ENCODE measurements at regions not wholly inside any gene's neighbourhood (a gene's known extent, or its start where the extent isn't known, plus 50 kb on each side); places are given as distances from the start of the nearest gene placed in this dataset.
"Not testable (repeated sequence)": the region's sequence is repeated elsewhere in the genome, so short reads cannot be mapped to it uniquely, and the experiment has no call there.

GRCh38 chr10:77724820-77725219 is 87.2 kb upstream of the KCNMA1 start:
- H3K27me3 ChIP-seq (ENCODE audit: insufficient read depth, low read length), result no peaks in the 10 kb centered on the region
- no peak for DNase-seq

GRCh38 chr10:77723376-77723775 is 85.8 kb upstream of the KCNMA1 start:
- Histone ChIP-seq H3K27ac (ENCODE audit: low read depth, low read length) (peak overlapping the region; percentile 99), H3K4ac (ENCODE audit: low read depth, low read length) (peak overlapping the region; percentile 39), H3K27me3 (ENCODE audit: insufficient read depth, low read length) (no peaks in the 10 kb centered on the region), H3K4me1 (ENCODE audit: control insufficient read depth in 1 of 2, insufficient read depth in 2 of 2, low read length in 2 of 2) (peaks cover 6 to 12% of the 10 kb centered on the region in 2 experiments), H4K8ac (ENCODE audit: low read depth, low read length) (peak overlapping the region; percentile 79), H3K23ac (ENCODE audit: low read length) (no peak overlapping the region), H4K12ac (ENCODE audit: low read depth, low read length) (no peak overlapping the region), H3K14ac (ENCODE audit: low read length) (peak overlapping the region; percentile 92), H3K9me3 (ENCODE audit: insufficient read depth, low read depth, low read length) (no peaks in the 10 kb centered on the region), H4K91ac (ENCODE audit: low read depth, low read length) (peak overlapping the region; percentile 95), H3K9ac (ENCODE audit: low read length) (no peak overlapping the region), H3K36me3 (ENCODE audit: control insufficient read depth in 1 of 2, insufficient read depth in 2 of 2, low read length in 2 of 2) (peaks cover 0 to 2% of the 10 kb centered on the region in 2 experiments), H3K79me2 (ENCODE audit: control insufficient read depth, insufficient read depth, low read length, poor library complexity) (no peaks in the 10 kb centered on the region), H3K79me1 (ENCODE audit: low read length) (peaks cover 17% of the 10 kb centered on the region), H3K18ac (ENCODE audit: low read length) (peak overlapping the region; percentile 32), H3K4me2 (ENCODE audit: low read length) (no peak overlapping the region), H3K4me3 (ENCODE audit: low read depth, low read length) (no peak overlapping the region), H2BK120ac (ENCODE audit: insufficient read depth, low read length, poor library complexity) (peak overlapping the region; percentile 97), H2AK5ac (ENCODE audit: low read length) (no peak overlapping the region), H2BK5ac (ENCODE audit: low read depth, low read length, poor library complexity) (peak overlapping the region; percentile 98), H2BK12ac (ENCODE audit: low read length) (peak overlapping the region; percentile 95), H2AFZ (ENCODE audit: insufficient read depth, low read length, poor library complexity) (no peak overlapping the region)
- no CpG with 5 or more reads among the region's 5 CpGs for WGBS (ENCODE audit: extremely low coverage, insufficient coverage, insufficient read length)
- DNase-seq, result no peak

More at GRCh38 chr10:77724820-77725219, 87.2 kb upstream of the KCNMA1 start:
- Histone ChIP-seq H3K23ac (ENCODE audit: low read length) (no peak overlapping the region), H3K27ac (ENCODE audit: low read depth, low read length) (peak overlapping the region; percentile 99), H4K8ac (ENCODE audit: low read depth, low read length) (peak overlapping the region; percentile 39), H3K79me2 (ENCODE audit: control insufficient read depth, insufficient read depth, low read length, poor library complexity) (no peaks in the 10 kb centered on the region), H3K9me3 (ENCODE audit: insufficient read depth, low read depth, low read length) (no peaks in the 10 kb centered on the region), H2BK120ac (ENCODE audit: insufficient read depth, low read length, poor library complexity) (peak overlapping the region; percentile 77), H3K36me3 (ENCODE audit: control insufficient read depth in 1 of 2, insufficient read depth in 2 of 2, low read length in 2 of 2) (peaks cover 0 to 2% of the 10 kb centered on the region in 2 experiments), H3K14ac (ENCODE audit: low read length) (no peak overlapping the region), H2AFZ (ENCODE audit: insufficient read depth, low read length, poor library complexity) (no peak overlapping the region), H2AK5ac (ENCODE audit: low read length) (peak overlapping the region; percentile 24), H3K9ac (ENCODE audit: low read length) (no peak overlapping the region), H4K91ac (ENCODE audit: low read depth, low read length) (peak overlapping the region; percentile 90), H3K79me1 (ENCODE audit: low read length) (peaks cover 17% of the 10 kb centered on the region), H3K4me3 (ENCODE audit: low read depth, low read length) (no peak overlapping the region), H2BK12ac (ENCODE audit: low read length) (peak overlapping the region; percentile 93), H3K4me2 (ENCODE audit: low read length) (no peak overlapping the region), H3K4ac (ENCODE audit: low read depth, low read length) (peak overlapping the region; percentile 16), H2BK5ac (ENCODE audit: low read depth, low read length, poor library complexity) (peak overlapping the region; percentile 86), H3K18ac (ENCODE audit: low read length) (no peak overlapping the region), H4K12ac (ENCODE audit: low read depth, low read length) (no peak overlapping the region), H3K4me1 (ENCODE audit: control insufficient read depth in 1 of 2, insufficient read depth in 2 of 2, low read length in 2 of 2) (peaks cover 6 to 12% of the 10 kb centered on the region in 2 experiments)
- WGBS (ENCODE audit: extremely low coverage, insufficient coverage, insufficient read length), result no CpG with 5 or more reads among the region's 2 CpGs

DNA sequence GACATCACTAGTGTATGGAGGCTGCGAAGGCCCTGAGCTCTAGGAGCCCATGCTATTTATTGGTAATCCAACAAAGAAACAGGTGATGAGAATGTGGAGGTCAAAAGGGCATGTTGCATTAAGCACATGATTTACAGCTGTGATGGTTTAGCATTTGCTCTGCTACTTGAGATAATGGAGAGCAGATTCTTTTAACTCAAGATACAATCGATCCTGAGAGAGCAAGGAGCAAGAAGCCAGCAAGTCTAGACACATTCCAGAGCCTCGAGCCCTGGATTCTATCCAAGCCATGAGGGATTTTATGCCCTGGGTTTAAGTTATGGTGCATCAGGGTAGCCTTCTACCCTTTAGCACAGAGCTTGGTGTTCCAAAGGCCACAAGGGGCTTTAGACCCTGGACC is 85.3 kb upstream of the KCNMA1 start:
- not testable (repeated sequence) for H3K23ac ChIP-seq (ENCODE audit: low read length); H3K36me3 ChIP-seq (ENCODE audit: control insufficient read depth in 1 of 2, insufficient read depth in 2 of 2, low read length in 2 of 2); H3K27me3 ChIP-seq (ENCODE audit: insufficient read depth, low read length); H3K4me2 ChIP-seq (ENCODE audit: low read length); H3K4me3 ChIP-seq (ENCODE audit: low read depth, low read length); H3K18ac ChIP-seq (ENCODE audit: low read length); H3K9me3 ChIP-seq (ENCODE audit: insufficient read depth, low read depth, low read length); H2AFZ ChIP-seq (ENCODE audit: insufficient read depth, low read length, poor library complexity); H3K79me2 ChIP-seq (ENCODE audit: control insufficient read depth, insufficient read depth, low read length, poor library complexity); H4K12ac ChIP-seq (ENCODE audit: low read depth, low read length); H3K9ac ChIP-seq (ENCODE audit: low read length); H3K4ac ChIP-seq (ENCODE audit: low read depth, low read length); H3K14ac ChIP-seq (ENCODE audit: low read length); H2AK5ac ChIP-seq (ENCODE audit: low read length)
- Histone ChIP-seq H3K79me1 (ENCODE audit: low read length) (peaks cover 17% of the 10 kb centered on the region), H4K8ac (ENCODE audit: low read depth, low read length) (peak overlapping the region; percentile 79), H4K91ac (ENCODE audit: low read depth, low read length) (peak overlapping the region; percentile 95), H3K27ac (ENCODE audit: low read depth, low read length) (peak overlapping the region; percentile 99), H2BK12ac (ENCODE audit: low read length) (peak overlapping the region; percentile 95), H2BK5ac (ENCODE audit: low read depth, low read length, poor library complexity) (peak overlapping the region; percentile 98), H3K4me1 (ENCODE audit: control insufficient read depth in 1 of 2, insufficient read depth in 2 of 2, low read length in 2 of 2) (peaks cover 6 to 12% of the 10 kb centered on the region in 2 experiments), H2BK120ac (ENCODE audit: insufficient read depth, low read length, poor library complexity) (peak overlapping the region; percentile 97)
- no CpG with 5 or more reads among the region's 3 CpGs for WGBS (ENCODE audit: extremely low coverage, insufficient coverage, insufficient read length)
- peak; percentile 83 to 88 for DNase-seq

DNA sequence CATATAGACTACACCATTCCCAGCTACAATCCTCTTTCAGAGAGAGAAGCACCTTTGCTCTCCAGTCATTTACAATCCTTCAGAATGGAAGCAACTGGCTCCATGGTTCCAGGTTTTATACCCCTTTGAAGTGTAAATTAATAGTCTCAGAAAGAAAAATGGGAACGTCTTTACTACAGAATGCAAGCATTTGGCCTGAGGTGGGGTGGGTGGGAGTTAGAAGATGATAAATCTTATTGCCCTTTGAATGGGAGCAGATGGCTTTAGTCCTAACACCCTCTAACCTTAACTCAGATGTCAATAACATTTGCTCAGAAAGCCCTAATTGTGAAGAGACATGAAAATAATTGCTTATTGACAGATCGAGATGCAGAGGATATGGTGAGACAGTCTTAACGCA is 84.2 kb upstream of the KCNMA1 start:
- Histone ChIP-seq H4K91ac (ENCODE audit: low read depth, low read length) (no peak overlapping the region), H2AFZ (ENCODE audit: insufficient read depth, low read length, poor library complexity) (no peak overlapping the region), H3K9ac (ENCODE audit: low read length) (no peak overlapping the region), H3K79me1 (ENCODE audit: low read length) (peaks cover 18% of the 10 kb centered on the region), H3K27ac (ENCODE audit: low read depth, low read length) (peak overlapping the region; percentile 98), H3K4me1 (ENCODE audit: control insufficient read depth in 1 of 2, insufficient read depth in 2 of 2, low read length in 2 of 2) (peaks cover 6 to 12% of the 10 kb centered on the region in 2 experiments), H3K14ac (ENCODE audit: low read length) (no peak overlapping the region), H2BK12ac (ENCODE audit: low read length) (no peak overlapping the region), H2BK120ac (ENCODE audit: insufficient read depth, low read length, poor library complexity) (peak overlapping the region; percentile 53), H3K36me3 (ENCODE audit: control insufficient read depth in 1 of 2, insufficient read depth in 2 of 2, low read length in 2 of 2) (peaks cover 0 to 2% of the 10 kb centered on the region in 2 experiments), H3K79me2 (ENCODE audit: control insufficient read depth, insufficient read depth, low read length, poor library complexity) (no peaks in the 10 kb centered on the region), H3K23ac (ENCODE audit: low read length) (no peak overlapping the region), H3K9me3 (ENCODE audit: insufficient read depth, low read depth, low read length) (no peaks in the 10 kb centered on the region), H3K4ac (ENCODE audit: low read depth, low read length) (no peak overlapping the region), H3K18ac (ENCODE audit: low read length) (no peak overlapping the region), H4K12ac (ENCODE audit: low read depth, low read length) (no peak overlapping the region), H3K27me3 (ENCODE audit: insufficient read depth, low read length) (no peaks in the 10 kb centered on the region), H3K4me2 (ENCODE audit: low read length) (no peak overlapping the region), H2BK5ac (ENCODE audit: low read depth, low read length, poor library complexity) (no peak overlapping the region), H2AK5ac (ENCODE audit: low read length) (no peak overlapping the region), H3K4me3 (ENCODE audit: low read depth, low read length) (no peak overlapping the region), H4K8ac (ENCODE audit: low read depth, low read length) (no peak overlapping the region)
- WGBS (ENCODE audit: extremely low coverage, insufficient coverage, insufficient read length), result no CpG with 5 or more reads among the region's 3 CpGs
- no peak for DNase-seq

All from trophoblast cell (in vitro differentiated cells and primary cell).